Right renal cortex interstitium (tissue), 3 donors: ENCODE measurements at regions not wholly inside any gene's neighbourhood (a gene's known extent, or its start where the extent isn't known, plus 50 kb on each side); places are given as distances from the start of the nearest gene placed in this dataset.
"Not testable (repeated sequence)": the region's sequence is repeated elsewhere in the genome, so short reads cannot be mapped to it uniquely, and the experiment has no call there.

Experiments
- DNase-seq, 3 donors: peaks; one replicate each; pipeline ENCODE4 v3.0.0-alpha.2; 2013; ENCODE audit warnings: low read depth in 3 of 3, low spot score in 2 of 3

DNA sequence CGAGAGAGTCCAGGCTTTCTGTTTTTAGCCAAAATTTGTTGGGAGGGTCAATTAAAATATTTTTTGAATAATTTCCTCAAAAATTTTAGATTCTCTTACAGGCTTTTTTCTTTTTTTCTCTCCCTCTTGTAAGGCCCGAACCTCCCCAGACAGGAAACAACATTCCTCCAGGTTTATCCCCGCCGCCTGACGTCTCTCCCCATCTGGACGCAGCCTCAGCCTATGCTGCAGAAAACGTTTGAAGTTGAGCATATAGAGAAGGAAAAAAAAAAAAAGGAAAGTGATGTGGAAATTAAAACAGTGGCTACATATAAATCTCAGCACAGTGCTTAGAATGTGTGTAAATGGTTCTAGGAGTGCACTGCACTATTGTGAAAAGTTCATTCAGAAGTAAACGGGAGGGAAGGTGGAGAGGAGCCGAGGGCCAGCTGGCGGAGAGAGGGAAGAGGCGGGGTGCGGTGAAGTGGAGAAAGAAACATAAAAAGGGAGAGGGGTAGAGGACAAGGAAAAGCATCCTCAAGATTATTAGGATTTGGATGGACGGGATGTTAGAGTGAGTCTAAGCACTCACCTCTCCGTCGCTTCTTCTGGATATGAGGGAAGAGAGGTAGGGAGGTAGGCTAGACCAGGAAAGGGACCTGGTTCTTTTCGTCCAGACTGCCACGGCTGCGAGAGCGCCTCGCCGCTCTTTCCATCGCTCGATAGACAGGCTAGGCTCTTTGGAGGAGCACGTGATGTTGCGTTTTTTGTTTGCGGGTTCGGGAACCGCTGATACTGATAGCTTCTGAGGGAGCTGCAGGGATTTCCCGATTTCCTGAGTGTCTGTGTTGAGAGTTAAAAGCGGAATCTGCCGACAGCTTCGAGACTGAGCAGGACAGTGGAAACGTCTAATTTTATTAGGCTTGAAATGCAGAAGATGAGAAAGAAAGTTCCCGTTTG lies 98.7 kb downstream of the TRIM27 start:
- DNase-seq, result no peak

- no peak for DNase-seq
Observed at GRCh38 chr6:28825732-28826293, 98.0 kb downstream of the TRIM27 start.

DNA sequence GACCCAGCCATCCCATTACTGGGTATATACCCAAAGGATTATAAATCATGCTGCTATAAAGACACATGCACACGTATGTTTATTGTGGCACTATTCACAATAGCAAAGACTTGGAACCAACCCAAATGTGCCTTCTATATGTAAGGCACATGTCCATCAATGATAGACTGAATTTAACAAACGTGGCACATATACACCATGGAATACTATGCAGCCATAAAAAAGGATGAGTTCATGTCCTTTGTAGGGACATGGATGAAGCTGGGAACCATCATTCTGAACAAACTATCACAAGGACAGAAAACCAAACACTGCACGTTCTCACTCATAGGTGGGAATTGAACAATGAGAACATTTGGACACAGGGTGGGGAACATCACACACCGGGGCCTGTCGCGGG lies 92.1 kb downstream of the TRIM27 start:
- not testable (repeated sequence) for DNase-seq

GRCh38 chr6:28836703-28837102 lies 87.1 kb downstream of the TRIM27 start:
- DNase-seq, result not testable (repeated sequence)

- peak; percentile 77 to 85 (median 78) for DNase-seq
Observed at GRCh38 chr6:28838289-28838633, 85.5 kb downstream of the TRIM27 start.

GRCh38 chr6:28838634-28839442 lies 84.9 kb downstream of the TRIM27 start:
- DNase-seq, result peak in 2 of 3 donors; percentile 57

GRCh38 chr6:28839443-28840120 lies 84.2 kb downstream of the TRIM27 start:
- DNase-seq, result no peak

DNA sequence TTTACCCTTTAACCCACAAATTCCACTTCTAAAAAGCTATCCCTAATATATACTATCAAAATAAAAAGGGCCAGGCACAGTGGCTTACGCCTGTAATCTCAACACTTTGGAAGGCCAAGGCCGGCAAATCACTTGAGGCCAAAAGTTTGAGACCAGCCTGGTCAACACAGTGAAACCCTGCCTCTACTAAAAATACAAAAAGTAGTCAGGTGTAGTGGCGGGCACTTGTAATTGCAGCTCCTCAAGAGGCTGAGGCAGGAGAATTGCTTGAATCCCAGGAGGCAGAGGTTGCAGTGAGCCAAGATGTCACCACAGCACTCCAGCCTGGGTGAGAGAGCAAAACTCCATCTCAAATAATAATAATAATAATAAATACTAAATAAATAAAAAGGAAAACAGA lies 82.5 kb downstream of the TRIM27 start:
- DNase-seq, result no peak

GRCh38 chr6:28848756-28849155 lies 75.0 kb downstream of the TRIM27 start:
- not testable (repeated sequence) for DNase-seq
